Mucosa of gallbladder (tissue), 1 donor: ENCODE measurements at regions not wholly inside any gene's neighbourhood (a gene's known extent, or its start where the extent isn't known, plus 50 kb on each side); places are given as distances from the start of the nearest gene placed in this dataset.
"Not testable (repeated sequence)": the region's sequence is repeated elsewhere in the genome, so short reads cannot be mapped to it uniquely, and the experiment has no call there.

ENCODE experiments used
- DNase-seq: peaks from one replicate; pipeline ENCODE4 v3.0.0-alpha.2; 2020; ENCODE audit warnings: low spot score
- donor health status: DM: no; HTN: no; CAD: no.

- DNase-seq, result no peak
Observed at GRCh38 chr6:141498977-141499376, 633.7 kb upstream of the GJE1 start.

GRCh38 chr6:141492521-141493284 lies 640.0 kb upstream of the GJE1 start:
- DNase-seq, result no peak

DNA sequence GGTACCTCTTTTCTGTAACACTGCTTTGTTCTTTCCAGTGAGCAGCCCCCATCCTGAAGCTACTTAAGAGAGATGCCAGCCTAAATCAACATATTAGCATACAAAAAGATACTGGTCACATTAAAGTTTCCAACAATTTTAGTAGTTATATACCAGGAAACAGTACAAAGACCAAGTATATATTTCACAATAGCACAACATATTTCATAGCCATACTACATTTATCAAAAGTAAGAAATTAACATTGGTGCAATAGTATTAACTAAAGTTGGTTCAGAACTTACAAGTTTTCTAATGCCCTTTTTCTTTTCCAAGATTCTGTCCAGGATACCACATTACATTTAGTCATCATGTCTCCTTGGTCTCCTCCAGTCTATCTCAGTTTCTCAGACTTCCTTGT lies 641.0 kb upstream of the GJE1 start:
- no peak for DNase-seq

DNA sequence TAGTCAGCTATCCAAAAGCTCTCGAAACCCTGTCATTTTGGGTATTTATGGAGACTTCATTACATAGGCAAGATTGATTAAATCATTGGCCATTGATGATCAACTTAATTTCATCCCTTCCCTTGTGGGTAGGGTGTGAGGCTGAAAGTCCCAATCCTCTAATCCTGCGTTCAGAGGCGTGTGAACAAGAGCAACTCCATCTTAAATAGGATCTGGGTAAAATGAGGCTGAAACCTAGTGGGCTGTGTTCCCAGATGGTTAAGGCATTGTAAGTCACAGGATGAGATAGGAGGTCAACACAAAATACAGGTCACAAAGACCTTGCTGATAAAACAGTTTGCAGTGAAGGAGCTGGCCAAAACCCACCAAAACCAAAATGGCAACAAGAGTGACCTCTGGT lies 641.7 kb upstream of the GJE1 start:
- no peak for DNase-seq

- no peak for DNase-seq
Observed at GRCh38 chr6:141488488-141488887, 644.2 kb upstream of the GJE1 start.

GRCh38 chr6:141486942-141487341 lies 645.8 kb upstream of the GJE1 start:
- DNase-seq, result no peak

DNA sequence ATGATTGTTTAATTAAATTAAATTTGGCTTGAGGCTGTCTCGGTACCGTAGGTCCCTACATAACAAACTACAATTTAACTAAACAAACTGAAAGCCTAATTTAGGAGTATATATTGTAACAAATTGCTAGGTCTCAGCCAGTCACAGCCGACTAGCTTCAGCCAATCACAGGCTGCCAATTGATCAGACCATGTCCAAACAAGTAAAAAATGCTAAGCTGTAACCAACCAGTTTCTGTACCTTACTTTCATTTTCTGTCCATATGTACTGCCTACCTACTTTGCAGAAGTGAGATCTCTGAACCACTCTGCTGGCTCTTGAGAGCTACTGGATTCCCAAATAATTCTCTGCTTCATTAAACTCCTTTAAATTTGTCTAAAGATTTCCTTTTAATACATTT lies 648.0 kb upstream of the GJE1 start:
- no peak for DNase-seq

DNA sequence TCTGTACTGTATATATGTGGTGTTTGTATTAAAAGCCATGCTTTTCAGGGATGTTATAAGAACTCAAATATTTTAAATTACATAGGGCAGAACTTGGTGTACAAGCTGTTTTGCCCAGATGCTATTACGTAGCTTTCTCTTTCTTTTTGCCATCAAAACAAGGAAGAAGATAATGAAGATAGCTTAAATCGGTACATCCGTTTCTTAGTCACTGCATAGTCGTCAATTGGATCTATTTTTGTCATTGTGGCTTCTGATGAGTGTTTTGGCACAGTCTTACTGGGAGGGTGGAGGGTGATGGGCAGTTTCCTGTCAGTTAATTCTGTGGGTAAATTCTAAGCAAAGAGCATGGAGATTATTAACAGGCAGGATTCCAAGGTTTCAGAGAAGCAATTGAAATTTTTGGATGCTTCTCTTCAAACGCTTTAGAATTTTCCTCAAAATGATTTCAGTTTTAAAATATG lies 649.1 kb upstream of the GJE1 start:
- DNase-seq, result peak; percentile 24

- no peak for DNase-seq
Observed at GRCh38 chr6:141482796-141483597, 649.7 kb upstream of the GJE1 start.

DNA sequence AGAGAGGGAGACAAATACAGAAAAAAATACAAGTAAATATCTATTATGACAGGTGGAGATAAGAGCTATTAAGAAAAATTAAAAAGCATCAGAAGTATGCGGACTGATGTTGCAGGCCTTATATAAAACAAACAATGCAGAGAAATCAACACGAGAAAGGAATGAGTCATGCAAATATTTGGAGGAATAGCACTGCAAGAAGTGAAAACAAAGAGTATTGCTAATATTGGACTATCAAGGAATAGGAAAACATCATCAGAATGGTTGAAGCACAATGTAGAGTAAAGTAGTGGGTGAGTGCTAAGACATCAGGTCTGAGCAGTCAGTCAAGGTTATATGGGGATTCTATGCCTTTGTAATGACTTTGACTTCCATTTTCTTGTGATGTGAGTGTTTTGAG lies 657.5 kb upstream of the GJE1 start:
- DNase-seq, result no peak

DNA sequence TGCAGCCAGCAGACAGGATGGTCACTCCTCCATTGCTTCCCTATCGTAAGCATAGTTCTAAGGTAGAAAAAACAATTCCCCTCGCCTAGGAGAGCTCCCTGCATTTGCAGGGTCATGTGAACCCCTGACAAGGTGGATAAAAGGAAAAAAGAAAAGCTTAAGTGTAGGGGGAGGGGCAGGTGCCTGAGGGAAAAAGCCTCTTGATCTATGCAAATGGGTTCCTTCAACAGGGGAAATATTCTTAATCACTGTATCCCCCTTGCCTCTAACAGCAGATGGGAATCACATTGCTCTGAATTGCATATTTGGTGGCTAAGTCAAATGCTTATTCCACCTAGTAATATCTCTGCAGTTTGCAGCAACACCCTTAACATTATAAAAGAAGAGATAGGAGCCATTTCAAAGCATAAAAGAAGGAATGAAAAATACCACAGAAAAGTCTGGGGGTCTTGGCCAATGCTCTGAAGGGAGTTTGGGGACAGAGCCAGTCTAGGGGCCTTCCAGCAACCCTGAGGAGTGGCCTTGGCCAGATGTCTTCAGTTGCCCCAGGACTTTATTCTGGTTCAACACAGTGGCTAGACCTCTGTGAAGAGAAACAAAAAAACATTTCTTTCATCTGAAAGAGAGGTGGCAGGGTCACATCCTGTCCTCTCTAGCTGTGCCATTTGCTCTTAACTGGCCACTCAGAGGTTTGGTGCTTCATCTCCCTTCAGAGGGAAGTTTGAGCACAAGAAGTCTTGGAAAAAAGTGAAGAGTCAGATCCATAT lies 660.4 kb upstream of the GJE1 start:
- DNase-seq, result no peak

- no peak for DNase-seq
Observed at GRCh38 chr6:141470810-141471209, 661.9 kb upstream of the GJE1 start.

DNA sequence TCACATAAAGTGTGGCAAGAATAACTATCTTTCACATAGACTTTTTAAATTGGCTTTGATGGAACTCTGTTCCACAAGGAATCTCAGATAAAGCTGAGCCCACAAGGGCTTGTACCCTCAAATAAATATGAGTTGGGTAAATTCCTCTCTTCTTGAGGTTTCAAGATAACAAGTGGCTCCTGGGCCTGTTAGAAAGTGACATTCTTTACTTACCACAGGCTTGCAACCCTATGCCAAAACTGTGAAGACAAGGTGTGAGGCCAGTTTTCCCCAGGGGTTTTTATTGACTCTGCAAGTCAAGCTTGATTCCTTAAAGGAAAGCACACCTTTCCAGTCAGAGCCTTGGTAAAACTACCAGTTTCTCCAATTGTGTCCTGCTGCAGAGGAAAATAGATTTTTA lies 664.8 kb upstream of the GJE1 start:
- DNase-seq, result no peak

DNA sequence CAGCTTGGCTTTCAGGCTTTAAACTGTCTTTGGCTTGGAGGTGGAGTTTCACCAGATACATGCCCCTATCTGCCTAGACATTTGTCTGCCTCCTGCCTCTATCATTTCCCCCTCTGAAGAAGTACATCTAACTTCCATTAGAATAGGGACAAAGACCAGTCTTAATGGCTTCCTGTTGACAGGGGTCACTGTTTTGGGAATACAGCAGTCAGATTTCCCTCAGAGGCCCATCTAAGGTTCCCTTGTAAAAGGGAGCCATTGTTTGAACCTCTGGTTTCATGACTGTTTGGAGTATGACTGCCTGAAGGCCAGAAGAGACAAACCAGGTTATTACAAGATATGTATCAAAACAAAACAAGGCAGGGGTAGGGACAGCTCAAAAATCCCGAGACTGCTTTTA lies 665.7 kb upstream of the GJE1 start:
- DNase-seq, result no peak

DNA sequence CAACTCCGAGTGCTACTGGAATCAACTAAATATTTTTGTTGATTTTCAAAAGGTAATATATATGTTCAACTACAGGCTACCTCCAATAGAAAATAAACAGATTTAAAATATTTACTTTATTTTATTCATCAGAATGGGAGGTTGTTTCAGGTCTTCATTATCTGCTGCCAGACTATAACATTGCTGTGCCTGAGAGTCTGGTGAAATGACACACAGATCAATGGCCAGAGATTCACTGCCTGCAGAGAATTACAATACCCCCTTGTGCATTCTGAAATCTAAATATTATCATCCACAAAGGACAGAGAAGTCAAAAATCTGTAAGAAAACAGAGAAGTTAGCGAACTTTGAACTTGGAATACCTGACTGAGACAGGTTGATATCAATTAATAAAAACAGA lies 667.8 kb upstream of the GJE1 start:
- DNase-seq, result no peak

- no peak for DNase-seq
Observed at GRCh38 chr6:141464490-141464889, 668.2 kb upstream of the GJE1 start.

GRCh38 chr6:141463237-141463977 lies 669.3 kb upstream of the GJE1 start:
- DNase-seq, result no peak

DNA sequence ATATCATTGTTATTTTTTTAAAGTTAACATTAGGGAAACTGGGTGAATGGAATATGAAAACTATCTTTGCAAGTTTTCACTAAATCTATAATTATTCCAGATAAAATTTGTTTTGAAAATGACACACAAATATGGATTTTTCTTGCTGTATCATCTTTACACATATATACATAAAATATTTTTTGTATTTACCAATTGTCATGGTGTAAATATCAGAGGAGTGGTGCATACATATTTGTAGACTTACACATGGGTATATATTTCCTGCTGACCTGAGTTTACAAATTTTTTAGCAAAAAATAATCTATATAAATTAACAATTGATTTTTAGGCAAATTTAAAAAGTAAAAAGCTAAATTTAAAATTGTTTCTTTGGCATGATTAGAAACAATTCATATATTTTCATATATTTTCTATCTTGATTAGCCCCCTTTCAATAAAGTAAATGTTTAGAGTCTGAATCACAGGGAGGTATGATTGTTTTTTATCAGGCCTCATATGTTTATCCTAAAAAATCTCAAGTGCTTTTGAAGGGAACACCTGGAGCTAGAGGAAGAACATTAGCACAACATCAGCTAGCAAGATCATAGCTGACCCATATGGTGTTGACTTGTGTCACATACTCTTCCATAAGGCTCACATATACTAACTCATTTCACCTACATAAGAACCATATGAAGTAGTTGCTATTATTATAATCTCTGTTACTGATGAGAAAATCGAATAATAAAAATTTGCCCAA lies 671.8 kb upstream of the GJE1 start:
- no peak for DNase-seq

DNA sequence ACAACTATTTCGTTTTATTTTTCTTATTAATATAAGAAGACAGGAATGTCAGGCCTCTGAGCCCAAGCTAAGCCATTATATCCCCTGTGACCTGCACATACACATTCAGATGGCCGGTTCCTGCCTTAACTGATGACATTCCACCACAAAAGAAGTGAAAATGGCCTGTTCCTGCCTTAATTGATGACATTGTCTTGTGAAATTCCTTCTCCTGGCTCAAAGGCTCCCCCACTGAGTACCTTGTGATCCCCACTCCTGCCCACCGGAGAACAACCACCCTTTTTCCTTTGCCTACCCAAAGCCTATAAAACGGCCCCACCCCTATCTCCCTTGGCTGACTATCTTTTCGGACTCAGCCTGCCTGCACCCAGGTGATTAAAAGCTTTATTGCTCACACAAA lies 672.5 kb upstream of the GJE1 start:
- not testable (repeated sequence) for DNase-seq

GRCh38 chr6:141457984-141458383 lies 674.7 kb upstream of the GJE1 start:
- not testable (repeated sequence) for DNase-seq

DNA sequence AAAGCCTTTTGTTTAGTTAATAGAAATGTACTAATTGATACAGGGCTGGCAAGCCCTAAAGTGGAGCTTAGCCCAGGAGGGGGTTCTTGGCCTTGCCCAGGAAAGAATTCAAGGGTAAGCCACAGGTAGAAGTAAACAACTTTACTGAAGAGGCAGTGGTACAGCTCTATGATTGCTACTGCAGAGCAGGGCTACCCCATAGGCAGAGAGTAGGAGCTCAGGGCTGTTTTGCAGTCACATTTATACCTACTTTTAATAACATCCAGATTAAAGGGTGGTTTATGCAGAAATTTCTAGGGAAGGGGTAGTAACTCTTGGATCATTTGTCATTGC lies 680.4 kb upstream of the GJE1 start:
- DNase-seq, result no peak
